ENCODE measurements at regions not wholly inside any gene's neighbourhood (a gene's known extent, or its start where the extent isn't known, plus 50 kb on each side); places are given as distances from the start of the nearest gene placed in this dataset.
"Not testable (repeated sequence)": the region's sequence is repeated elsewhere in the genome, so short reads cannot be mapped to it uniquely, and the experiment has no call there.

DNA sequence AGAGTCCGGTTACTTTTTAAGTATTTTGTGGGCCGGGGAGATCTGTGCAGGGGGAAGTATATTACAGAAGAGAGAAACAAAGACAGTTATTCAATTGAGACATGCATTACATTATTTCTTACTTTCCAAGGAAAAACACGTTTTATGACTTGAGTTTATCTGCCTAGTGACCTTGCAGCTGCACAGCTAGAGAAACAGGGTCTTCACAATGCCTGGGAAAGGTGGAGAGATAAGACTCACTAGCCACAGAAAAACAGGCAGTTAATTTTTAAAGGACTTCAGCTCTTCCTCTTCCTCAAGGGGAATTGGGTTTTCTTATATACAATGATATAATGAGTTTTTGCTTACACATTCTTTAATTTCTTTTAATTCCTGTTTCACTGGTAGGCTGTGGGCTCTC, 121.8 kb downstream of the TBX19 start:
- H3K27ac ChIP-seq (ENCODE audit: low read depth, low read length); H3K9me3 ChIP-seq (ENCODE audit: insufficient read depth in 2 of 2, low read depth in 1 of 2, low read length in 1 of 2); H3K14ac ChIP-seq (ENCODE audit: insufficient read length); H3K79me1 ChIP-seq (ENCODE audit: low read depth, low read length); H2BK20ac ChIP-seq (ENCODE audit: low read length); H4K20me1 ChIP-seq (replicated peaks in 1 of 2; ENCODE audit: control insufficient read depth in 1 of 2, insufficient read depth in 2 of 2, low read length in 2 of 2); H2BK15ac ChIP-seq (ENCODE audit: low read length); H3K4me1 ChIP-seq (replicated peaks in 1 of 4; ENCODE audit: control insufficient read depth in 3 of 4, insufficient read depth in 4 of 4, low read length in 3 of 4); H2AK5ac ChIP-seq (ENCODE audit: low read depth, low read length); H2BK12ac ChIP-seq (ENCODE audit: low read depth, low read length); H3K23ac ChIP-seq (ENCODE audit: insufficient read length); H3K4ac ChIP-seq (replicated peaks; ENCODE audit: insufficient read length, low read depth, low read length); H3K9ac ChIP-seq (replicated peaks in 1 of 4; ENCODE audit: extremely low read depth in 1 of 4, low read depth in 3 of 4, low read length in 3 of 4); H2BK5ac ChIP-seq (ENCODE audit: low read depth, low read length); H4K8ac ChIP-seq (ENCODE audit: extremely low read depth, insufficient read depth, low read length); H2BK120ac ChIP-seq (replicated peaks; ENCODE audit: low read depth, low read length); H4K5ac ChIP-seq (ENCODE audit: insufficient read length, low read depth, low read length); DNase-seq (ENCODE audit: low read depth in 1 of 2, low spot score in 2 of 2); CTCF ChIA-PET (ENCODE audit: partially characterized antibody); H3K4me2 ChIP-seq (ENCODE audit: insufficient read depth in 1 of 2, low read depth in 2 of 2, low read length in 2 of 2); H3K79me2 ChIP-seq (ENCODE audit: control insufficient read depth in 1 of 2, insufficient read depth in 2 of 2, low read length in 2 of 2); H3K56ac ChIP-seq (replicated peaks; ENCODE audit: insufficient read length, low read depth, low read length); H3K18ac ChIP-seq (ENCODE audit: extremely low read depth, low read length); H4K91ac ChIP-seq (replicated peaks; ENCODE audit: insufficient read length, low read length); H3K23me2 ChIP-seq (ENCODE audit: low read depth, low read length); H3K36me3 ChIP-seq (ENCODE audit: control insufficient read depth in 2 of 4, insufficient read depth in 4 of 4, low read length in 3 of 4); FAIRE-seq; H3K27me3 ChIP-seq (replicated peaks in 1 of 4; ENCODE audit: control insufficient read depth in 3 of 4, extremely low read depth in 1 of 4, insufficient read depth in 3 of 4, low read length in 3 of 4); H2AFZ ChIP-seq (ENCODE audit: low read length); H3K4me3 ChIP-seq (ENCODE audit: extremely low read depth in 1 of 4, insufficient read depth in 2 of 4, low read depth in 3 of 4, low read length in 4 of 4): not testable (repeated sequence)
- POLR2A ChIA-PET (ENCODE audit: partially characterized antibody), result interaction anchor here (4.1 kb wide), 1 partner anchor 14 kb away, joined by 15 read pairs; no protein-coding TSS in a partner anchor
- 92% methylated on average over 3 of the region's 3 CpGs; no CpG with 5 or more reads in 1 of the 2 experiments for WGBS, 2 experiments (ENCODE audit: extremely low coverage in 1 of 2, insufficient coverage in 1 of 2, insufficient read length in 1 of 2, insufficient replicate concordance in 2 of 2, low coverage in 1 of 2, low lambda C conversion rate in 2 of 2, missing lambda C conversion rate in 1 of 2)

Data from H1 (cell line).